ENCODE measurements at regions not wholly inside any gene's neighbourhood (a gene's known extent, or its start where the extent isn't known, plus 50 kb on each side); places are given as distances from the start of the nearest gene placed in this dataset.

DNA sequence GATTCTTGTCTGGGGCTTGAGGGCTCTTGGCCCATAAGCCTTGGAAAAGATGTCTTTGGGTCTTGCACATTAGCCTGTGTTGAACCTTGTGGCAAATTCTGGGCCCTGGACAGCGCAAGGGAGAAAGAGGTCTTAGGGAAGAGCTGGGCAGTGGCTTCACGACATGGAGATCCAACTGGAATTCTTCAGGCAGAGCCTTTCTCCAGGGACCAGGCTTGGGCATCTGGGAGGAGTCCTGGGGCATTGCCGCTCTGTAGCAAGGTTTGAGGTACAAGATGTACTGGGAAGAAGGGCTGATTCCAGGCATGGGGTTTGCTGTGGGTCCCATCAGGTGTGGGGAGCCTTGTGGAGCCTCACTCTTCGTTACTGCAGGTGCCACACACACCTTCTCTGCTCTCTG, 104.0 kb upstream of the ACTRT1 start:
- H3K4me1 Mint-ChIP-seq: no peaks in the 10 kb centered on the region
- H3K27me3 Mint-ChIP-seq: no peaks in the 10 kb centered on the region
- no peak overlapping the region for H3K27ac Mint-ChIP-seq
- H3K9me3 Mint-ChIP-seq: peaks cover 4 to 14% of the 10 kb centered on the region in 2 donors
- H3K4me3 Mint-ChIP-seq: no peak overlapping the region
- ATAC-seq (no peak), DNase-seq (no peak)

- DNase-seq (no peak), ATAC-seq (no peak)
- H3K4me3 Mint-ChIP-seq: no peak overlapping the region
- H3K4me1 Mint-ChIP-seq: no peaks in the 10 kb centered on the region
- H3K27ac Mint-ChIP-seq: no peak overlapping the region
- H3K27me3 Mint-ChIP-seq: no peaks in the 10 kb centered on the region
- no peaks in the 10 kb centered on the region for H3K9me3 Mint-ChIP-seq
Measured at GRCh38 chrX:128142745-128143144, 90.5 kb upstream of the ACTRT1 start.

- H3K27ac Mint-ChIP-seq: no peak overlapping the region
Measured at GRCh38 chrX:128106630-128107029, 54.4 kb upstream of the ACTRT1 start.

GRCh38 chrX:128105659-128106058, 53.5 kb upstream of the ACTRT1 start:
- DNase-seq: no peak
- no peak for ATAC-seq
- Mint-ChIP-seq H3K9me3 (no peaks in the 10 kb centered on the region), H3K27ac (no peak overlapping the region), H3K4me3 (no peak overlapping the region), H3K4me1 (no peaks in the 10 kb centered on the region), H3K27me3 (no peaks in the 10 kb centered on the region)

More at GRCh38 chrX:128106630-128107029, 54.4 kb upstream of the ACTRT1 start:
- no peaks in the 10 kb centered on the region for H3K4me1 Mint-ChIP-seq
- H3K27me3 Mint-ChIP-seq: no peaks in the 10 kb centered on the region
- ATAC-seq (no peak), DNase-seq (no peak)
- H3K4me3 Mint-ChIP-seq: no peak overlapping the region
- H3K9me3 Mint-ChIP-seq: no peaks in the 10 kb centered on the region
